Muscle layer of colon (tissue), 2 donors: ENCODE measurements at regions not wholly inside any gene's neighbourhood (a gene's known extent, or its start where the extent isn't known, plus 50 kb on each side); places are given as distances from the start of the nearest gene placed in this dataset.

ENCODE experiments used
- H3K27ac ChIP-seq: one replicate; pipeline ENCODE4 v1.7.0; 2013; ENCODE audit warnings: low read depth, mild to moderate bottlenecking, low read length, moderate library complexity
- H3K27me3 ChIP-seq, 2 donors: one replicate each; pipeline ENCODE4 v1.7.0; 2013; ENCODE audit warnings: low read length in 2 of 2, mild to moderate bottlenecking in 2 of 2; ENCODE audit not compliant: insufficient read depth in 2 of 2, control insufficient read depth in 1 of 2
- H3K36me3 ChIP-seq: one replicate; pipeline ENCODE4 v1.7.0; 2013; ENCODE audit warnings: mild to moderate bottlenecking, low read length; ENCODE audit not compliant: insufficient read depth
- H3K4me1 ChIP-seq: one replicate; pipeline ENCODE4 v1.7.0; 2013; ENCODE audit warnings: mild to moderate bottlenecking, low read length; ENCODE audit not compliant: insufficient read depth
- H3K4me3 ChIP-seq, 2 donors: one replicate each; pipeline ENCODE4 v1.7.0; 2013; ENCODE audit warnings: low read length in 2 of 2, low read depth in 1 of 2, mild to moderate bottlenecking in 1 of 2, moderate library complexity in 1 of 2
- H3K9ac ChIP-seq: one replicate; pipeline ENCODE4 v1.7.0; 2013; ENCODE audit warnings: low read length
- H3K9me3 ChIP-seq: one replicate; pipeline ENCODE4 v1.7.0; 2013; ENCODE audit warnings: mild to moderate bottlenecking, low read length
- donor health status: abdominal sarcoma.
- donor health status: Adenocarcinoma of cecum.

DNA sequence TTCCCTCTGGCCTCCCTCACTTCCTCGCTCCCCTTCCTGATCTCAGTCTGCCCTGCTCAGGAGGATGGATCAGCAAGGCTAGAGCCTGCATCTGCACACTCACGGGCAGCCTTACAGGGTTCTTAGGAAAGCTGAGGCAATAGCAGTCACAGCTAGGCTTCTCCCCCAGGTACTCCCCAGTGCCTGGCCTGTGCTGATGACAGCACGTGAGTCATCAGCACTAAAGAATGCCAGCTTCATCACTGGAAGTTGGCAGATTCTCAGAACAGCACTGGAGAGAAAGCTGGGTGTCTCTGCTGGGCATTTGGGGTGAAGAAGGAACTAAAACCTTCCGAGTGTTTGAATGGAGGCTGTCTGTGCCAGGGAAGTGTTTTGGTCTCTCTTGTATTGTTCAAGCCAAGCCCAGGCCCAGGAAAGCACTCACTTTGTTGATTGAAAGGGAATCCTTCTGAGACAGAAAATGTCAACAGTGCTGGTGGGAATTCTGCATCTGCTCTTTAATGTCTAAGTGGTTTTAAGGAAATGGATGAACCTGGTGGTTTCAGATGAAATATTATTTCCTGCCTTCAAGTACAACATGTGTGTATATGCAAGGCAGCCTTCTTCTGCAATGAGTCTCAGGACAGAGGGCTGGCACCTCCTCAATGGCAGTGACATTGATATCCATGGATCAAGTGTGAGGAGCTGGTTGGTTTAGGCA is 73.0 kb upstream of the SCOC start:
- Histone ChIP-seq H3K9ac (no peak overlapping the region), H3K4me1 (peaks cover 12% of the 10 kb centered on the region), H3K9me3 (no peaks in the 10 kb centered on the region), H3K27ac (no peak overlapping the region), H3K27me3 (no peaks in the 10 kb centered on the region), H3K4me3 (no peak overlapping the region), H3K36me3 (no peaks in the 10 kb centered on the region)

DNA sequence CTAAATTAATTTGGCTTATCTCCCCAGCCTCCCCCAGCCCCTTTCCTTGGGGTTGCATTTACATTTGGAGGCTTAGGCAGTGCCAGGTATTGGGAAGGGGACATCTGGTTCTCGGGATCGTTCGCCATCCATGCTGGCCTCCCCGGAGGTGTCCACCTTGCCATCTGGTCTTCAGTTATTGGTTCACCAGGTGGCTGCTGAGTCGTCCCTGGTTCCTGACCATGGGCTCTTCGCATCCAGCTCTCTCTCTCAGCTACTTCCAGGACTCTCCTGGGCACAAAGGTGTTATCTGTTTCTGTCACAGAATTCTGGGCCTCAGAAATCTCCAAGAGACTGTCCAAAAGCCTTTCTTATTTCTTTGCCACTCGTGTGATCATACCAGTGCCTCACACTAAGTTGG is 75.4 kb upstream of the SCOC start:
- Histone ChIP-seq H3K4me1 (peaks cover 12% of the 10 kb centered on the region), H3K9me3 (no peaks in the 10 kb centered on the region), H3K27me3 (no peaks in the 10 kb centered on the region), H3K9ac (no peak overlapping the region), H3K27ac (no peak overlapping the region), H3K4me3 (no peak overlapping the region), H3K36me3 (no peaks in the 10 kb centered on the region)

DNA sequence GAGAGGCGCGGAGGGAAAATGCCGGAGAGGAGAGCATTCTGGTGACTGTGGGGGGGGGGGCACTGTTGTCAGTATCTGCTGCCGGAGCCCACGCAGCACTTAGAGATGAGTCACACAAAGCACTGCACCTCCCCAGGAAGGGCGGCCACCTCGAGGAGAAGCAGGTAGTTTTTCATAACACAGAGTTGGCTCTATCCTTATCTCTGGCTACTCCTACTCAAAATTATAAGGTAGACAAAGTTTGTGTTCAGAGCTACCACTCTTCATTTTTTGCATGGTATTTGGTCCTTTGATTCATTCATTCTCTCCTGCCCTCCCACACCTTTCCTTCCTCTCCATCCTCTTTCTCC is 76.2 kb upstream of the SCOC start:
- Histone ChIP-seq H3K9me3 (no peaks in the 10 kb centered on the region), H3K27me3 (no peaks in the 10 kb centered on the region), H3K27ac (no peak overlapping the region), H3K36me3 (no peaks in the 10 kb centered on the region), H3K4me1 (peaks cover 12% of the 10 kb centered on the region), H3K4me3 (no peak overlapping the region), H3K9ac (no peak overlapping the region)

DNA sequence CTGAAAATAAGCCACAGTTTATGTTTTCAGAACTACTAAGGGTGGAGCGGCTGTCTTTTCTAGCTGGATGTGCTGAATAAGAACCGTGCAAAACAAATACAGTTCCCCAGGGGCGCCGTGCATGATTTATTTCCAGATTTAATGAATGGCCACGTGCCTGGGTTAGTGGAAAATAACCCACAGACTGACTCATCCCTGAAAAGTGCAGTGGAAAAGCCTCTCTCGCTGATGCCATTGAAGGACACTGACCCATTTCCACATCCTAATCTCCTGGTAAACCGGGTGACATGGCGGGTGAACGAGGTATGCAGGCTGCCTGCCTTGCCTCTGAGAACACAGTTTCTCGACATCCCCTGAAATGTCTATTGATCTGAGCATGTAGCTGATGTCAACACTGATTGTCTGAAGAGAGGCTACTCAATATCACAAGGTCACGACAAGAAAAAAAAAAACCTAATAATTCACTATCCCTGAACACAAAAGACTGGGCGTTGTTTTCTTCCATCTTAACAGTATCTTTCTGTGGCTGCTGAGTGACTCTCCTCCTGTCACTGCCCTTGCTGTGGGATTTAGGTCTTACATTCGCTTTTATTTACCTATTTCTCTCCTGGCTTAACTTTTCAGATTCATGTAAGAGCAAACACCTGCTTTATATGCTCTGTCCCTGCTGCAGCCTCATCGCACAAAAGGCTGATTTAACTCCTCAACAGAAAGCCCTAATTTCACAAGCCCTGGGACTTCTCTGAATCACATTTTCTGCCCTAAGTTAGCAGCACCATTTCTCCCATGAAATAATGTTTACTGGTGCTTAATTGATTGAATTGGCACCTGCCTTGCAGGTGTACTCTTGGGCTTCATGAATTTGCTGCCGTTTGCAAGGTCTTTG is 76.9 kb upstream of the SCOC start:
- H3K4me3 ChIP-seq = peak overlapping the region in 1 of 2 donors; percentile 26
- no peak overlapping the region for H3K27ac ChIP-seq
- H3K27me3 ChIP-seq = no peaks in the 10 kb centered on the region
- peaks cover 12% of the 10 kb centered on the region for H3K4me1 ChIP-seq
- H3K9ac ChIP-seq = no peak overlapping the region
- no peaks in the 10 kb centered on the region for H3K9me3 ChIP-seq
- no peaks in the 10 kb centered on the region for H3K36me3 ChIP-seq

DNA sequence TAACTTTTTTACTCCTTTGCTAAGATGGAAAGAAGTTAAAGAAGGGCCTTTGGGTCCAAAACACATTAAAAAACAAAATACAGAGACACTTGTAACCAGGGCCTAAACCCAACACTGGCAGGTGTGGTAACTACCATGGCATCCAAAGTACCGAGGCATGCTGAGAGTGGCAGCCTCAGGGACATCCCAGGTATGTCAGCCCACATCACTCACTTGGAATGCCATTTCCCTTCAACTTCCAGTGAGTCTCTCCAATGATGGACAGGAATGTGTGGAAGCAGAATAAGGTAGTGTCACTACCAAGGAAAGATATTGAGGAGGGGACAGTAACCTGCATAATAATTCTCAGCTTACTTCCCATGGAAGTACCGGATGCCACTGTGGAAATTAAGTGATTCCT is 79.5 kb upstream of the SCOC start:
- H3K36me3 ChIP-seq = no peaks in the 10 kb centered on the region
- H3K27me3 ChIP-seq = no peaks in the 10 kb centered on the region
- no peak overlapping the region for H3K4me3 ChIP-seq
- no peaks in the 10 kb centered on the region for H3K9me3 ChIP-seq
- no peak overlapping the region for H3K9ac ChIP-seq
- H3K4me1 ChIP-seq = peaks cover 12% of the 10 kb centered on the region
- no peak overlapping the region for H3K27ac ChIP-seq

DNA sequence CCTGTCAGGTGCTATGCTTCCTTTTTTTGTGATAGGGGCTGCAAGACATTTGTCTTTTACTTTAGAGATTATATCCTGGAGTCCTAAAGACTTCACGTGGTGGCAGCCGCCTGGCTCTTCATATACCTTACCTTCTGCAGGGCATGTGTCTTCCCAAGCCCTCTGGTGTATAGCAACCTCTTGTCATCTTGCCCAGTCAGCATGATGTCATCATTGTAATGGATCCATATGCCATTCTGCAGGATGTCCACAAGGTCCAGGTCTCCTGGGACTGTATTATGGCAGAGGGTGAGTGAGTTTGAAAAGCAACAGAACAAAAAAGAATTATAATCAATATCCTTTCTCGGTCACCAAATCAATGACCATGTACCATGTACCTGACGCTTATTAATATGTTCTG is 82.2 kb upstream of the SCOC start:
- Histone ChIP-seq H3K36me3 (no peaks in the 10 kb centered on the region), H3K27me3 (no peaks in the 10 kb centered on the region), H3K4me3 (no peak overlapping the region), H3K9me3 (no peaks in the 10 kb centered on the region), H3K4me1 (peaks cover 5% of the 10 kb centered on the region), H3K27ac (no peak overlapping the region), H3K9ac (no peak overlapping the region)

DNA sequence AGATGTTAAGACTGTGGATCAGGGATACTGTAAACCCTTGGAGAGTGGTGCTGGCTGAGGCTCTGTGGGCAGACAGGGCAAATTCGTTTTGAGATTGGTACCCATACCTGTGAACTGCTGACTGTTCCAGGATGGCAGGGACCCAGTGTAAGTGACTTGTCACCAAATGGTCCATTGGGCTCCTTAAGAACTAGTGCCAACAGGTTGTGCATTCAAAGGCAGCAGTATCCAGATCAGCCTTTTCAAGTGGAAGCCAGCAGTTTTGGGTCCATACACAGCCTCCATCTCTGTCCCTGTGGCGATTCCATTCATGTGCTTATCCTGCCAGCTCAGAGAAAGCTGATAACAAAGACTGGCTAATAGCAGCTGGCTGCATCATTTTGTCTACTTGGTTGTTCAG is 84.0 kb upstream of the SCOC start:
- Histone ChIP-seq H3K36me3 (no peaks in the 10 kb centered on the region), H3K4me3 (no peak overlapping the region), H3K27ac (no peak overlapping the region), H3K4me1 (no peaks in the 10 kb centered on the region), H3K9ac (no peak overlapping the region), H3K9me3 (no peaks in the 10 kb centered on the region), H3K27me3 (no peaks in the 10 kb centered on the region)

DNA sequence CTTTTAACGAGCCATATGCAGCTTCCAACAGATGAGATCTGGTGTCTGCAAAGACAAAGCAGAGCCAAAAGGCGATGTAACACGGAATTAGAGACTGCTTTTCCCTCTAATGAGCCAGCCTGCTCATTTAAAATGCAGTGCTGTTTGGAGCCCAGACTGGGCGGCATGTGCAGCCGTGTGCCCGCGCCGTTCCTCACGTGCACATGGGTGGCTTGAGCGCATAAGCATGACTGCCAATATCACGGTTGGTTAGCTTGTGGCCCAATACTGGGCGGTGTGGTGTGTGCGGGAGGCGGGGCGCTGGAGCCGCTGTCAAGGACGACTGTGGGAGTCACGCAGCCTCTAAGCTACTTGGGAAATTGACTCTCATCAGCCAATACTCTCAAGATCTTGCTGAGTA is 87.0 kb upstream of the SCOC start:
- H3K27ac ChIP-seq = no peak overlapping the region
- H3K9ac ChIP-seq = no peak overlapping the region
- no peaks in the 10 kb centered on the region for H3K36me3 ChIP-seq

DNA sequence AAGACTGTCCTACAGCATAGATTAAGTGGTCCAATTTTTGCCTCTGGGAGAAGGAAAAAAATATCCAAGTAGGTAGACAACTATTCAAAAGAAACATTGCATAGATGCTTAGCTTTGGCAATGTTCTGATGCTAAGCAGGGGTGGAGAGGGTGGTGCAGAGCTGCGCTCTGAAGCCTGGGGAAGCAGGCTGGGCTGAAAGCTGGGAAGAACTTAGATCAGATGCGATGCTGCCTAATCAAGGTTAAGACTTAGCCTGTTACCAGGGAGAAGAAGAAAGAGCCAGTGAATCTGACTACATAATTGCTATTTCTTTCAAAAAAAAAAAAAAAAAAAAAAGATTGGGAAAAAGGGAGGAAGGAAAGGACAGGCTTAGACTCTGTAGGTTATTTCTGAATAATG is 89.0 kb upstream of the SCOC start:
- Histone ChIP-seq H3K9me3 (no peaks in the 10 kb centered on the region), H3K4me1 (no peaks in the 10 kb centered on the region), H3K27ac (no peak overlapping the region), H3K4me3 (no peak overlapping the region), H3K9ac (no peak overlapping the region), H3K27me3 (no peaks in the 10 kb centered on the region), H3K36me3 (no peaks in the 10 kb centered on the region)

More for the DNA sequence above, 87.0 kb upstream of the SCOC start:
- Histone ChIP-seq H3K4me1 (no peaks in the 10 kb centered on the region), H3K9me3 (no peaks in the 10 kb centered on the region), H3K27me3 (no peaks in the 10 kb centered on the region), H3K4me3 (no peak overlapping the region)

DNA sequence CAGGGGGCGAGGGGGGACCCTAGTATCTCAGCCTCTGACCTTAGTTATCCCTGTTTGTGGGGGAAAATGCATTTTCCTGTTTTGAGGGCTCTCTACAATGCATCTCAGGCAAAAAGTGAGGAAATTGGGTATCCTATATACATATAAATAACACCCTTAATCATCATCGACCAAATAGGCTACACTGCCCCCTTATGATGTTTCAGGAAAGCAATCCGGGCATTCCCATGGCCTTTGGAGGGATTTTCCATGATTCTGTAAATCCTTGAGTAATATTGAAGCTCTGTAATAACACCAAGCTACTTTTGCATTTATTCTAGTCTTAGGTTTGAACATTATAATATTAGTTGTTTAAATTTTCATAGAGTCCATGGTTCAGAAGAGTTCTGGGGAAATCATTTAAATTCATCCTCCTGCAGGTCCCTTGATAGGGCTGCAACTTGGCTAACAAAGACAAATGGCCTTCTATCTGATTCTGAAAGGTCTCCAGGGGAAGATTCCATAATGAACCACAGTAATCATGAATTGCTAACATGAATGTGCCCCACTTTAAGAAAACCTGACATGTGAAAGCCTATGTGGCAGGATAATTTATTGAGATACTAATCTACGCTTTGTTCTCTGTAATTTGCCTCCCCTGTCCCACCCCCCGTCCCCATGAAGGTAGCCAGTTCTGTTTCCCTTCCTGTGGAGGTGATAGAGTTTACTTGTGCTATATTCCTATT is 91.5 kb upstream of the SCOC start:
- H3K36me3 ChIP-seq = no peaks in the 10 kb centered on the region

DNA sequence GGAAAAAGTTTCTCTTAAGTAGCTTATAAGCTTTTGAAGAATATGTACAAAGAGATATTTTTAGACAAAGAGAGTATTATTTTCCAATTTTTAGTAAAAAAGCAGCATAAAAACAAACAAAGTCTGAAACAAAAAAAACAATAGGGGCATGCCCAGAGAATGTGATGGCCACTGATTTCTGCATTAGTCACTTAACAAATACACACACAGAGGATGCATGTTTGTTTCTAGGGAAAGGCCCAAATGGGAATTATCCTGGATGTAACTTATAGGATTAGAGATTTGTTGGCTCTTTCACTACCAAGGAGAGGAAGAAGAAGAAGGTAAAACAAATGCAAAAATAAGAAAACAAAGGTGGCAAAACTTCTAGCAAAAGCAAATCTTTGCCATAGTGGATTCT is 95.9 kb upstream of the SCOC start:
- Histone ChIP-seq H3K9me3 (no peaks in the 10 kb centered on the region), H3K27me3 (no peaks in the 10 kb centered on the region), H3K27ac (no peak overlapping the region)

More for the DNA sequence above, 91.5 kb upstream of the SCOC start:
- Histone ChIP-seq H3K27ac (no peak overlapping the region), H3K9me3 (no peaks in the 10 kb centered on the region), H3K4me1 (no peaks in the 10 kb centered on the region), H3K4me3 (no peak overlapping the region), H3K27me3 (no peaks in the 10 kb centered on the region), H3K9ac (no peak overlapping the region)

More for the DNA sequence above, 95.9 kb upstream of the SCOC start:
- Histone ChIP-seq H3K36me3 (no peaks in the 10 kb centered on the region), H3K4me1 (no peaks in the 10 kb centered on the region), H3K4me3 (no peak overlapping the region), H3K9ac (no peak overlapping the region)
